Fibroblast of skin of back (primary cell): ENCODE measurements at regions not wholly inside any gene's neighbourhood (a gene's known extent, or its start where the extent isn't known, plus 50 kb on each side); places are given as distances from the start of the nearest gene placed in this dataset.

Experiments
- DNase-seq: peaks from one replicate; pipeline ENCODE4 v3.0.0-alpha.2; 2013

- peak; percentile 1 for DNase-seq
These were observed 297.3 kb upstream of the LCORL start for GRCh38 chr4:18318682-18319388.

DNA sequence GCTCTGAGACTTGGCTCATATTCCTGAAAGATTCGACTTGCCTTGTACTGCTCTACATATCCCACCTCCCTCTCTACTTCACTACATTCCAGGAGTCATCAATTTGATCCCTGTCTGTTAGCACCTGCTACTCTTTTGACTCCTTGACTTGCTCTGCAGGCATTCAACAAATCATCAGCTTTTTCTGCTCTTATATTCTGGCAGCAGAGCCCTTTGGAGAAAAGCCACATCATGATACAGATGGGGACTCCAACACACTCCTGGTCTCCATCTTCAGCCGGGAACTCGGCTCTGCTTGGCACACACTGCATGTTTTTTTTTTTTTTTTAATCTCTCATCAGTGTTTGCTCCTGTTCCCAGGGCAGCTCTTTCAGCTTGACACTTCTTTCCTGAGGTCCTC, 293.2 kb upstream of the LCORL start:
- no peak for DNase-seq

- no peak for DNase-seq
These were observed 276.1 kb upstream of the LCORL start for GRCh38 chr4:18297684-18298083.

DNA sequence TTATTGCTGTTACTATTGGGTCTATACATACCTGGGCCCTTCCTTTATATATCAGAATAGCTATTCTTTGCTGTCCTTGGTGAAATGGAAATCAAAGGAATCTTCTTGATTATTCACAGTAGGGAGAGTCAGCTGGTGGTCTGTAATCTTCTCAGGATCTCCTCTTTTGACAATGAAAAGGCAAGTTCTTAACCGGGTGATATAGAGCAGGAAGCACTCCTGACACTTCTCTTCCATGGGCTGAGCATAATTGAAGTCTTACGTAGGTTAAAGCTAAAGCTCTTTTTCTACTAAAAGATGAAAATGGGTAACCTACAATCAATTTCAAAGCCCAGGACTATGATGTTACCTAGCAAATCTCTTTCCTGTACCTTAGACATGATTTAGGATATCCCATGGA, 274.9 kb upstream of the LCORL start:
- no peak for DNase-seq

- no peak for DNase-seq
These were observed 273.3 kb upstream of the LCORL start for GRCh38 chr4:18294846-18295245.

DNA sequence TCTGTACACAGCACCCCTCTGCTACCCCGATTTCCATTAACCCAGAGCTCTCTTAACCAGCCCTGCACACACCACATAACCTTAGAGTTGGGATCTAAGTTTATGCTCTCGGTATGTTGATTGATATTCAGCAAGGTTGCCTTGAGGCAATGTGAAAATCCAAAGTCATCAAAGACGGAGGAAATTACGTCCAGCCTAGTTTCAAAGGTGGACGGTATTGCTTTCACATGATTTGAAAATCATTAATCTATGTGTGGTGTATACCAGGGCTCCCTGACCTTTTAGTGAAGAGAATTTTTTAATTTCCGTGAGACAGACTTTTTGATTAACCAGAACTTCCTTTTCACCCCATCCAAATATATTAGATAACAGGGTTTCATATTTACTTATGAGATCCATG, 272.5 kb upstream of the LCORL start:
- DNase-seq: no peak

GRCh38 chr4:18292411-18292810, 270.9 kb upstream of the LCORL start:
- DNase-seq: no peak

- no peak for DNase-seq
These were observed 270.4 kb upstream of the LCORL start for GRCh38 chr4:18291981-18292380.

- DNase-seq: no peak
These were observed 269.7 kb upstream of the LCORL start for GRCh38 chr4:18291256-18291655.

DNA sequence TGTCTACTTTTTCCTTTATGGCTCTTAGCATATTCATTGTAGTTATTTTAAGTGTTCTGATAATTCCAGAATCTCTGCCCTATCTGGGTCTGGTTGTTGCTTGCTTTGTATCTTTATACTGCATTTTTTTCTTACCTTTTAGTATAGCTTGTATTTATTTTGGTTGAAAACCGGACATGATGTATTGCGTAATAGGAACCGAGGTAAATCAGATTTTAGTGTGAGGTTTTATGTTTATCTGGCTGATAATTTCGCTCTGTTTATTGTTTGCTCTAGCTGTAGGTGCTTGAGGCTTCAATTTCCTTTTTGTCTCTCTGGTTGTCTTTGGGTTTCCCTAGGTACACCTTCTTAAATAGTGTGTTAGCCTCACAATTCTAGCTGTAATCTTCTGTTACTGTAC, 263.8 kb upstream of the LCORL start:
- no peak for DNase-seq

DNA sequence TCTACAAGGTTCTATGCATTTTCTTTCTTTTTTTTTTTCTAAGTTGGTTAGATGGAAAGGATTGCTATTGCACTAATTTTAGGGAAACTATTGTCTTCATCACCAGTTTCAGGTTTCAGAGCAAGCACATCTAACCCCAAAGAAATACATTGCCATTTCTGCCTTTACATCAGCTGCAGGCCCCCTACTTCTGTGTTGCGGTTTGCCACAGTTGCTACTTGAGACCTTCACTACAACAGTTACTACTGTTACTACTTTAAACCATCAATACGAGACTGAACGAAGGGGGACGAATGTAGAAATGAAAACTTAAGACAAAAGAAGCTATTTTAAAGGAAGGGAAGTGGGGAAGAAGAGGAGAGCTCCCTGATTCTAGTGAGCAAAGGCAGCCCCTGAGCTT, 256.7 kb upstream of the LCORL start:
- DNase-seq: no peak

DNA sequence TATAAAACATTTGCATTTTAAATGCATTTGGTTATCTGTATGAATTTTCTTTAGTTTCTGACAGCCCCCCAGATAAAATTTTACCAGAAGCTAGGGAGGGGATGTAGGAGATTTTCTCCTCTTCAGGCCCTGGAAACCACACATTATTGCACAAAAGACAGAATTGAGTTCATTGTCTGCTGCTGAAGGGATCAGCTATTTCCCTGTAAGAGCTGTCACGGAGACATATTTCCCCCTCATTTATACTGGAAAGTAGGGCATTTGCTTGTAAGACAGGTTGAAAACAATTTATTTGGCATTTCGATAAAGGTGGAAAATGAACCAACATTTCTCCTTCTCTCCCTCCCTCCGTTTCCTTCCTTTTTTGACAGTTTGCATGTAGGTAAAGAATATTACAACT, 241.3 kb upstream of the LCORL start:
- no peak for DNase-seq

- no peak for DNase-seq
These were observed 230.5 kb upstream of the LCORL start for GRCh38 chr4:18252052-18252451.

GRCh38 chr4:18250564-18250963, 229.0 kb upstream of the LCORL start:
- DNase-seq: no peak

DNA sequence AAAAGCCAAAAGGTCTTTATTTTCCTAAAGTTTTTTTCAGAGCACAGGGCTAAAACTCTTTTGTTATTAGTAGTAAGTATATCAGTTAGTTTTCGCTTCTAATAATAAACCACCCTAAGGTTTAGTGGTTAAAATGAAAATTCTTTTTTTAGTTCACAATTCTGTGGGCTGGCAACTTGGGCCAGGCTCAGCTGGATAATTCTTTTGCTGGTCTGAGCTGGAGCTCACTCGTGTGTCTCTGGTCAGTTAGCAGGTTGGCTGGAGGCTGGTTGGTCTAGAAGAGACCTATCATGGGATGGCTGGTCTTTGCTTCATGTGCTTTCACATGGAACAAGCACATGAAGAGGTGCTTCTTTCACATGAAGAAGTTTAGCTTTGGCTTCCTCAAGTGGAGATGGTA, 227.1 kb upstream of the LCORL start:
- no peak for DNase-seq

GRCh38 chr4:18247189-18247588, 225.6 kb upstream of the LCORL start:
- DNase-seq: no peak

- DNase-seq: no peak
These were observed 221.6 kb upstream of the LCORL start for GRCh38 chr4:18242919-18243693.

DNA sequence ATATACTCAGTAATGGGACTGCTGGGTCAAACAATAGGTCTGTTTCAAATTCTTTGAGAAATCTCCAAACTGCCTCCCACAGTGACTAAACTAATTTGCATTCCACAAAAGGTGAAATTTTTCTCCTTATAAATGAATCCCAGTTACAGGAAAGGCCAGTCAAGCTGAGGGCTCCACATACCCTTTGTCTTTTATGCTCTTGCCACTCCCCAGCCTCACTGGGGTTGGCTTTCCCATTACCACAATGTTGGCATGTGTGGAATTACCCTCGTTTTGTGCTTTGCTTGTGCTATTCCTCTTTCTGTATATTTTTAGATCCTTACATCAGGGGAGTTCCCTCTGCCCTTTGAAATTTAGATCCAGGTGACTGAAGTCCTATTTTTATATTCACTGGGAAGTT, 220.2 kb upstream of the LCORL start:
- no peak for DNase-seq

DNA sequence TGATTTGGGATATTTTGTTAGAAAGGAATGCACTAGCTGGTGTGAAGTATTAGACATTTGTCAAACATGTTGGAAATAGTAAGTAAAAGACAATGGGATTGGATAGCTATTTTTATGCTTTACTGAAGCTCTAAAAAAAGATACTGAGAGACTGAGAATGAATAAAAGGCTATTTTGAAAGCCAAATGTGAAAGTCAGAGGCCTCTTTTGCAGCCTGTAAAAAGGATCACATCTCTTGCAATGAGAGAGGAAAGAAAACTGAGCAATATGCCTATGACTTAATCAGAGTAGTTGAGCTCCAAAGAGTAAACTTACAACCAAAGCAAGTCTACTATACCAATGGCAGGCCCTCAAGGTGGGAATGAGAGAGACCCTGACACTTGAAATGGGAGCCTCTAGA, 212.6 kb upstream of the LCORL start:
- no peak for DNase-seq

- DNase-seq: no peak
These were observed 210.2 kb upstream of the LCORL start for GRCh38 chr4:18231726-18232125.

- no peak for DNase-seq
These were observed 206.3 kb upstream of the LCORL start for GRCh38 chr4:18227880-18228279.

DNA sequence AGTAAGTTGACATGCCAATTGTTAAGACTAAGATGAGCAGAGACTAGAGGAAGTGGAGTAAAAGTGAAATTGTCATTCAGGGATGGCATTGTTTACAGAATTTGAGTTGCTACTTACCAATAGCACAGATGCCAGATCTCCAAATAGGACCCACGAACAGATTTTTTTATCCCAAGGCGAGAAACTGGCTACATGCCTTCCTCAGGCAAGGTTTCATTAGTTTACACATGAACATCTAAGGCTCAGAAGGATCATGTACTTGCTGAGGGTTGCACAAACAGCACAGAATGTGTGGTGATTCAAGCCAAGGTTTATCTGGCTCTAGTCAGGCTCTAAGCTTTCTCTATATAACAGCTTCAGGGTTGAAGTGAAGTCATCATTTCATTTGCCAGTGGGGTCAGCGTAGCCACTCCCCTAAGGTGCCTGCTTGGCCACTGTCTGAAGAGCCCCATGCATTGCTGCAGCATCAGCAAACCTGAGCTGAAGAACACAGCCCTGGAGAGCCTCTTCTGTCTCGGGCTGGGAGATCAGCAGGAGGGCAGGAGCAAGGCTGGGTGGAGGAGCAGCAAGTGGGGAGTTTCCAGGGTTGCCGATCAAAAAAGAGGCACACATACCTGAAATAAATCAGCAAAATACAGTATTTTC, 193.0 kb upstream of the LCORL start:
- no peak for DNase-seq

DNA sequence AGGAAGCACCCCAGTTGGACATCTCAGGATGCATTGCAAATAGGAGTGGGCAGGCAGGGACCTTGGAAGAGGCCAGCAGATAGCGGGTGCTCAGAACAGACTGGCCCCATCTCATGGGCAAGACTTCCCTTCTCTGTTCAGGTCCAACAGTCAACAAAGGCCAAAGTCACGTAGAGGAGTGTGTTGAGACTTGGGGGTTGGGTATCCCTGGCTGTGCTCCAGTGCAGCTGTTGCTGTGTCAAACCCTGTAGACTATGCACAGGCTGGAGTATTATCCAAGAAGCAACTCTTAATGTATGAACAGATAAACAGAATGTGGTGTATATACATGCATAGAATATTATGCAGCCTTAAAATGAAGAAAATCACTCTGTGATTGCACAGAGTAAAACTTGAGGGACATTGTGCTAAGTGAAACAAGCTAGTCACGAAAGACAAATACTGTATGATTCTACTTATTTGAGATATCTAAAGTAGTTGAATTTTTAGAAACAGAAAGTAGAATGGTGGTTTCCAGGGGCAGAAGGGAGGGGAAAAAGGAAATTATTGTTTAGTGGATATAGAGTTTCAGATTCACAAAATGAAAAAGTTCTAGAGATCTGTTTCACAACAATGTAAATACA, 192.1 kb upstream of the LCORL start:
- no peak for DNase-seq
